H1 (cell line): ENCODE measurements at regions not wholly inside any gene's neighbourhood (a gene's known extent, or its start where the extent isn't known, plus 50 kb on each side); places are given as distances from the start of the nearest gene placed in this dataset.

ENCODE experiments used
- CTCF ChIA-PET: fragments of 300-600 bp; sonication (Branson Sonifier 250); formaldehyde crosslinking; loops from one replicate; lab custom pipeline; 2021; ENCODE audit not compliant: partially characterized antibody; lab: Charles Lee
- POLR2A ChIA-PET: fragments of 300-600 bp; sonication (Branson Sonifier 250); formaldehyde crosslinking; loops from one replicate; lab custom pipeline; 2021; ENCODE audit warnings: inconsistent platforms; ENCODE audit not compliant: partially characterized antibody; lab: Charles Lee
- DNase-seq, 2 experiments: peaks; one replicate each; pipeline versions ENCODE4 v3.0.0 to v3.0.0-alpha.2; 2010 to 2022; ENCODE audit warnings: low spot score in 2 of 2, low read depth in 1 of 2, mixed read lengths in 1 of 2
- FAIRE-seq: peaks from 2 replicates; lab custom pipeline; 2011; peaks lifted over from hg19 to GRCh38; lab: Jason Lieb, UNC
- H2AFZ ChIP-seq: 2 replicates; pipeline ENCODE4 v1.8.1; 2012; ENCODE audit warnings: low read length, inconsistent platforms
- H2AK5ac ChIP-seq: 2 replicates; pipeline ENCODE4 v1.6.1; 2013; ENCODE audit warnings: low read depth, low read length
- H2BK120ac ChIP-seq: replicated peaks from 2 replicates; pipeline ENCODE3; 2013; ENCODE audit warnings: low read depth, low read length, inconsistent platforms
- H2BK12ac ChIP-seq: 2 replicates; pipeline ENCODE4 v1.6.1; 2013; ENCODE audit warnings: low read depth, low read length
- H2BK15ac ChIP-seq: 2 replicates; pipeline ENCODE4 v1.6.1; 2013; ENCODE audit warnings: low read length
- H2BK20ac ChIP-seq: 2 replicates; pipeline ENCODE4 v1.6.1; 2013; ENCODE audit warnings: low read length
- H2BK5ac ChIP-seq: 2 replicates; pipeline ENCODE4 v1.6.1; 2013; ENCODE audit warnings: low read depth, low read length
- H3K14ac ChIP-seq: 2 replicates; pipeline ENCODE4 v1.6.1; 2013; ENCODE audit warnings: inconsistent platforms; ENCODE audit not compliant: insufficient read length
- H3K18ac ChIP-seq: 2 replicates; pipeline ENCODE4 v1.6.1; 2013; ENCODE audit warnings: low read length; ENCODE audit errors: extremely low read depth
- H3K23ac ChIP-seq: 2 replicates; pipeline ENCODE4 v1.6.1; 2013; ENCODE audit warnings: inconsistent platforms; ENCODE audit not compliant: insufficient read length
- H3K23me2 ChIP-seq: 2 replicates; pipeline ENCODE4 v1.6.1; 2013; ENCODE audit warnings: low read depth, low read length
- H3K27ac ChIP-seq: 2 replicates; pipeline ENCODE4 v1.6.1; 2011; ENCODE audit warnings: low read depth, low read length, inconsistent platforms
- H3K27me3 ChIP-seq, 4 experiments: replicated peaks in 1 of 4; 1 replicate in 1 of 4; 2 replicates in 3 of 4; pipeline versions ENCODE4 v1.6.1 to v1.8.1; 2011 to 2013; ENCODE audit warnings: low read length in 3 of 4, mild to moderate bottlenecking in 3 of 4, inconsistent platforms in 2 of 4, mixed read lengths in 2 of 4, moderate library complexity in 1 of 4; ENCODE audit not compliant: control insufficient read depth in 3 of 4, insufficient read depth in 3 of 4; ENCODE audit errors: extremely low read depth in 1 of 4
- H3K36me3 ChIP-seq, 4 experiments: 2 replicates each; pipeline versions ENCODE4 v1.6.1 to v1.8.1; 2011 to 2013; ENCODE audit warnings: mild to moderate bottlenecking in 4 of 4, low read length in 3 of 4, moderate library complexity in 2 of 4, control low read depth in 1 of 4, inconsistent platforms in 1 of 4; ENCODE audit not compliant: insufficient read depth in 4 of 4, control insufficient read depth in 2 of 4
- H3K4ac ChIP-seq: replicated peaks from 2 replicates; pipeline ENCODE3; 2013; ENCODE audit warnings: low read length, low read depth, mixed read lengths, inconsistent platforms; ENCODE audit not compliant: insufficient read length
- H3K4me1 ChIP-seq, 4 experiments: replicated peaks in 1 of 4; 1 replicate in 1 of 4; 2 replicates in 3 of 4; pipeline versions ENCODE4 v1.6.1 to v1.8.1; 2011 to 2013; ENCODE audit warnings: low read length in 3 of 4, inconsistent platforms in 2 of 4, mixed read lengths in 1 of 4; ENCODE audit not compliant: insufficient read depth in 4 of 4, control insufficient read depth in 3 of 4
- H3K4me2 ChIP-seq, 2 experiments: 2 replicates each; pipeline versions ENCODE4 v1.6.1 to v1.8.1; 2011 to 2013; ENCODE audit warnings: low read depth in 2 of 2, low read length in 2 of 2, control low read depth in 1 of 2, inconsistent platforms in 1 of 2, mild to moderate bottlenecking in 1 of 2; ENCODE audit not compliant: insufficient read depth in 1 of 2
- H3K4me3 ChIP-seq, 4 experiments: fragments of 200-600, 300-600 bp in 1 of 4; sonication (generic), shearing (Covaris generic), sonication (Bioruptor Twin) in 1 of 4; 2 replicates each; pipeline versions ENCODE4 v1.5.1 to v1.8.1; 2011 to 2016; ENCODE audit warnings: low read length in 4 of 4, low read depth in 3 of 4, control low read depth in 2 of 4, inconsistent platforms in 2 of 4, mild to moderate bottlenecking in 2 of 4, mixed read lengths in 1 of 4, moderate library complexity in 1 of 4; ENCODE audit not compliant: insufficient read depth in 2 of 4; ENCODE audit errors: extremely low read depth in 1 of 4
- H3K56ac ChIP-seq: replicated peaks from 2 replicates; pipeline ENCODE3; 2013; ENCODE audit warnings: low read depth, mild to moderate bottlenecking, mixed read lengths, low read length, inconsistent platforms; ENCODE audit not compliant: insufficient read length
- H3K79me1 ChIP-seq: 2 replicates; pipeline ENCODE4 v1.6.1; 2013; ENCODE audit warnings: low read depth, low read length, control low read depth
- H3K79me2 ChIP-seq, 2 experiments: 2 replicates each; pipeline versions ENCODE4 v1.6.1 to v1.8.1; 2012 to 2013; ENCODE audit warnings: low read length in 2 of 2, mild to moderate bottlenecking in 2 of 2, inconsistent platforms in 1 of 2; ENCODE audit not compliant: insufficient read depth in 2 of 2, control insufficient read depth in 1 of 2
- H3K9ac ChIP-seq, 4 experiments: replicated peaks in 1 of 4; 1 replicate in 1 of 4; 2 replicates in 3 of 4; pipeline versions ENCODE4 v1.6.1 to v1.8.1; 2011 to 2013; ENCODE audit warnings: low read depth in 3 of 4, low read length in 3 of 4, control low read depth in 2 of 4, mild to moderate bottlenecking in 2 of 4, moderate library complexity in 2 of 4, inconsistent platforms in 1 of 4; ENCODE audit errors: extremely low read depth in 1 of 4
- H3K9me3 ChIP-seq, 2 experiments: 2 replicates each; pipeline versions ENCODE4 v1.6.1 to v1.8.1; 2012 to 2013; ENCODE audit warnings: mild to moderate bottlenecking in 2 of 2, moderate library complexity in 2 of 2, control low read depth in 1 of 2, inconsistent platforms in 1 of 2, low read depth in 1 of 2, low read length in 1 of 2, mixed read lengths in 1 of 2; ENCODE audit not compliant: insufficient read depth in 2 of 2
- H4K20me1 ChIP-seq, 2 experiments: replicated peaks in 1 of 2; 2 replicates each; pipeline versions ENCODE3 to v1.8.1; 2011 to 2013; ENCODE audit warnings: inconsistent platforms in 2 of 2, low read length in 2 of 2, mild to moderate bottlenecking in 1 of 2; ENCODE audit not compliant: insufficient read depth in 2 of 2, control insufficient read depth in 1 of 2
- H4K5ac ChIP-seq: 2 replicates; pipeline ENCODE4 v1.6.1; 2013; ENCODE audit warnings: low read length, low read depth, mixed read lengths, inconsistent platforms; ENCODE audit not compliant: insufficient read length
- H4K8ac ChIP-seq: 2 replicates; pipeline ENCODE4 v1.8.0; 2013; ENCODE audit warnings: mild to moderate bottlenecking, moderate library complexity, low read length, inconsistent platforms; ENCODE audit not compliant: insufficient read depth; ENCODE audit errors: extremely low read depth
- H4K91ac ChIP-seq: replicated peaks from 2 replicates; pipeline ENCODE3; 2013; ENCODE audit warnings: low read length, mixed read lengths, inconsistent platforms; ENCODE audit not compliant: insufficient read length
- CBX5 ChIP-seq: fragments of 300-800, 300-1000 bp; sonication (generic); IDR thresholded peaks from 2 replicates; pipeline ENCODE4 v1.7.1; 2016; ENCODE audit warnings: antibody characterized with exemption, low read length, low read depth
- CHD1 ChIP-seq: IDR thresholded peaks from 2 replicates; pipeline ENCODE4 v1.6.1; 2012; ENCODE audit warnings: low read depth, low read length, improper control_type of control experiment
- CHD2 ChIP-seq: IDR thresholded peaks from 2 replicates; pipeline ENCODE4 v1.6.1; 2012; ENCODE audit warnings: low read length, improper control_type of control experiment
- GABPA ChIP-seq: IDR thresholded peaks from 2 replicates; pipeline ENCODE4 v1.6.1; 2011; ENCODE audit warnings: mild to moderate bottlenecking, low read length, moderate library complexity, borderline replicate concordance; ENCODE audit not compliant: insufficient read depth
- RXRA ChIP-seq: IDR thresholded peaks from 2 replicates; pipeline ENCODE4 v1.6.1; 2011; ENCODE audit warnings: low read depth, mild to moderate bottlenecking, low read length, moderate library complexity; ENCODE audit not compliant: insufficient read depth
- SIN3A ChIP-seq, 2 experiments: IDR thresholded peaks in 1 of 2; conservative IDR thresholded peaks in 1 of 2; 2 replicates each; pipeline ENCODE4 v1.6.1; 2011 to 2012; ENCODE audit warnings: low read length in 2 of 2, improper control_type of control experiment in 1 of 2, low read depth in 1 of 2, mild to moderate bottlenecking in 1 of 2
- SIRT6 ChIP-seq: IDR thresholded peaks from one replicate; pipeline ENCODE4 v1.7.1; 2012; ENCODE audit warnings: low read length, inconsistent platforms
- TAF1 ChIP-seq: IDR thresholded peaks from 2 replicates; pipeline ENCODE4 v1.6.1; 2011; ENCODE audit warnings: mild to moderate bottlenecking, low read depth, low read length
- TAF7 ChIP-seq: optimal IDR thresholded peaks from 2 replicates; pipeline ENCODE3; 2011; ENCODE audit warnings: low read depth, mild to moderate bottlenecking, inconsistent platforms, low read length, moderate library complexity, borderline replicate concordance
- TCF12 ChIP-seq: IDR thresholded peaks from 2 replicates; pipeline ENCODE4 v1.6.1; 2011; ENCODE audit warnings: low read depth, mild to moderate bottlenecking, low read length
- TEAD4 ChIP-seq: IDR thresholded peaks from 2 replicates; pipeline ENCODE4 v1.6.1; 2012; ENCODE audit warnings: low read depth, low read length, inconsistent platforms, mixed read lengths
- WGBS, 2 experiments: shearing (Covaris generic) in 1 of 2; methylation state at CpG; one replicate each; pipeline versions ENCODE4 v1.1.6 to v1.1.7; 2013 to 2015; ENCODE audit warnings: low lambda C conversion rate in 2 of 2, mixed read lengths in 2 of 2, inconsistent platforms in 1 of 2, low coverage in 1 of 2, missing lambda C conversion rate in 1 of 2; ENCODE audit not compliant: insufficient replicate concordance in 2 of 2, insufficient coverage in 1 of 2, insufficient read length in 1 of 2; ENCODE audit errors: extremely low coverage in 1 of 2, missing lambda C conversion rate in 1 of 2; 5-methylcytosine and 5-hydroxymethylcytosine counted together

DNA sequence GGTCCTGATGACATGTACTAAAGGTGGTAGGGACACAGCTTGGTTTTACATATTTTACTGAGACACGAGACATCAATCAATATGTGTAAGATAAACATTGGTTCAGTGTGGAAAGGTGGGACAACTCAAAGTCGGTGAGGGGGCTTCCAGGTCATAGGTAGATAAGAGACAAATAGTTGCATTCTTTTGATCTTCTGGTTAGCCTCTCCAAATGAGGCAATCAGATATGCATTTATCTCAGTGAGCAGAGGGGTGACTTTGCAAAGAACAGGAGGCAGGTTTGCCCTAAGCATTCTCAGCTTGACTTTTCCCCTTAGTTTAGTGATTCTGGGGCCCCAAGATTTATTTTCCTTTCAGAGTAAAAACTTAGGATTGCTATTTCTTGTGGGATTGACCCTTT lies 706.9 kb downstream of the GLUD2 start:
- Histone ChIP-seq H3K18ac (no peak overlapping the region), H2AFZ (no peak overlapping the region), H4K91ac (no peak overlapping the region), H3K27ac (no peak overlapping the region), H3K4me1 (no peaks in the 10 kb centered on the region), H3K4me3 (no peak overlapping the region), H3K9ac (no peak overlapping the region), H4K20me1 (no peaks in the 10 kb centered on the region), H3K14ac (no peak overlapping the region), H3K23me2 (no peaks in the 10 kb centered on the region; the same call in 1 of the 2 replicates), H3K4ac (no peak overlapping the region), H3K4me2 (no peak overlapping the region), H4K8ac (no peak overlapping the region), H3K23ac (no peak overlapping the region), H3K56ac (no peak overlapping the region), H3K27me3 (no peaks in the 10 kb centered on the region), H2BK12ac (no peak overlapping the region), H2BK120ac (no peak overlapping the region), H2AK5ac (no peak overlapping the region), H4K5ac (no peak overlapping the region), H3K79me1 (no peaks in the 10 kb centered on the region), H3K9me3 (0 out of 4 replicates have a peak, but pooled peaks cover 0 to 3% of the 10 kb centered on the region in 2 experiments)
- WGBS, 2 experiments, result 94% methylated on average over 2 of the region's 2 CpGs; no CpG with 5 or more reads in 1 of the 2 experiments
- ChIA-PET POLR2A (no interaction called here), CTCF (interaction anchor here (0.5 kb wide), 1 partner anchor 1522 kb away, joined by 3 read pairs; no protein-coding TSS in a partner anchor)
- TF ChIP-seq CBX5, result no peak
- TF ChIP-seq TCF12, result no peak
- TF ChIP-seq TEAD4, result no peak
- no peak for TF ChIP-seq TAF1
- no peak for TF ChIP-seq RXRA
- TF ChIP-seq CHD2, result no peak
- no peak for TF ChIP-seq GABPA
- no peak for TF ChIP-seq SIRT6
- TF ChIP-seq SIN3A (conservative IDR thresholded peaks at IDR 0.05 in 1 of 2, IDR thresholded peaks at IDR 0.05 in 1 of 2; ENCODE audit: low read depth in 1 of 2, low read length in 2 of 2), result no peak
- TF ChIP-seq CHD1, result no peak
- TF ChIP-seq TAF7, result no peak
- TF ChIP-seq, all 59 proteins: peak for 0
- H2BK20ac ChIP-seq, result no peak overlapping the region
- FAIRE-seq, result no peak
- no peak overlapping the region for H2BK15ac ChIP-seq
- H3K79me2 ChIP-seq, result no peaks in the 10 kb centered on the region
- H2BK5ac ChIP-seq, result no peak overlapping the region
- H3K36me3 ChIP-seq, result no peaks in the 10 kb centered on the region
- DNase-seq, result no peak
